ENCODE measurements at regions not wholly inside any gene's neighbourhood (a gene's known extent, or its start where the extent isn't known, plus 50 kb on each side); places are given as distances from the start of the nearest gene placed in this dataset.

DNA sequence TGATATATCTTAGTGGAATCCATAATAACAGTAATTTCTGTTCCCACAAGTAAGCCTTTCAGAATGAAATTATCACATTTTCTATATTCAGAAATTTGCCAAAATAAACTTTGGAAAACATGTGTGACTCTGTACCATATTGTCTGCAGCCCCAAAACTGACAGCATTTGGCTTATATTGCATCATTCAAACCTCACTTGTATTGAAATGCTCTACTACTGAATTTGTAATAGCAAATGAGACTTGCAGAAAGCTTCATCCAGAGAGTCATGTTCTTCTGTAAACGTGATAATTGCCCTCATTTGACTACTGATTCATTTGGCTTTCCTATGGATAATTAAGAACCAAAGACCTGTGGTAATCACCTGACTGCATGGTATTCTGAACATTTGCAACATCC, 1249.5 kb upstream of the CDH18 start:
- TF ChIP-seq, protein P1, sequence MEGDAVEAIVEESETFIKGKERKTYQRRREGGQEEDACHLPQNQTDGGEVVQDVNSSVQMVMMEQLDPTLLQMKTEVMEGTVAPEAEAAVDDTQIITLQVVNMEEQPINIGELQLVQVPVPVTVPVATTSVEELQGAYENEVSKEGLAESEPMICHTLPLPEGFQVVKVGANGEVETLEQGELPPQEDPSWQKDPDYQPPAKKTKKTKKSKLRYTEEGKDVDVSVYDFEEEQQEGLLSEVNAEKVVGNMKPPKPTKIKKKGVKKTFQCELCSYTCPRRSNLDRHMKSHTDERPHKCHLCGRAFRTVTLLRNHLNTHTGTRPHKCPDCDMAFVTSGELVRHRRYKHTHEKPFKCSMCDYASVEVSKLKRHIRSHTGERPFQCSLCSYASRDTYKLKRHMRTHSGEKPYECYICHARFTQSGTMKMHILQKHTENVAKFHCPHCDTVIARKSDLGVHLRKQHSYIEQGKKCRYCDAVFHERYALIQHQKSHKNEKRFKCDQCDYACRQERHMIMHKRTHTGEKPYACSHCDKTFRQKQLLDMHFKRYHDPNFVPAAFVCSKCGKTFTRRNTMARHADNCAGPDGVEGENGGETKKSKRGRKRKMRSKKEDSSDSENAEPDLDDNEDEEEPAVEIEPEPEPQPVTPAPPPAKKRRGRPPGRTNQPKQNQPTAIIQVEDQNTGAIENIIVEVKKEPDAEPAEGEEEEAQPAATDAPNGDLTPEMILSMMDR (IDR thresholded peaks at IDR 0.05; ENCODE audit: extremely low read depth in 1 of 2, insufficient read depth in 1 of 2, low read depth in 1 of 2, low read length in 2 of 2): no peak
- TF ChIP-seq POLR2A (IDR thresholded peaks at IDR 0.05; ENCODE audit: low read depth, low read length) (no peak), JUN (IDR thresholded peaks at IDR 0.05; ENCODE audit: borderline replicate concordance, insufficient read depth, insufficient read length, low read depth) (no peak), POLR2AphosphoS5 (IDR thresholded peaks at IDR 0.05; ENCODE audit: insufficient read depth, low read depth, low read length) (no peak), EZH2 (IDR thresholded peaks at IDR 0.05; ENCODE audit: borderline replicate concordance, low read depth, low read length, severe bottlenecking) (no peak), GATA2 (IDR thresholded peaks at IDR 0.05; ENCODE audit: insufficient read depth, insufficient read length, low read depth, low read length) (no peak)
- TF ChIP-seq, protein P2, sequence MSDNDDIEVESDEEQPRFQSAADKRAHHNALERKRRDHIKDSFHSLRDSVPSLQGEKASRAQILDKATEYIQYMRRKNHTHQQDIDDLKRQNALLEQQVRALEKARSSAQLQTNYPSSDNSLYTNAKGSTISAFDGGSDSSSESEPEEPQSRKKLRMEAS (IDR thresholded peaks at IDR 0.05; ENCODE audit: insufficient read depth, insufficient read length): no peak

Data from endothelial cell of umbilical vein (primary cell).